Cardiac muscle cell (in vitro differentiated cells and primary cell): ENCODE measurements at regions not wholly inside any gene's neighbourhood (a gene's known extent, or its start where the extent isn't known, plus 50 kb on each side); places are given as distances from the start of the nearest gene placed in this dataset.

Experiments used
- DNase-seq, 2 donors: peaks; one replicate each; pipeline versions ENCODE4 v3.0.0 to v3.0.0-alpha.2; 2010 to 2017; ENCODE audit warnings: low read depth in 1 of 2, low spot score in 1 of 2
- H3K27ac ChIP-seq: fragments of 200-600 bp; sonication (generic); 2 replicates; pipeline ENCODE4 v1.5.1; 2016
- H3K27me3 ChIP-seq: fragments of 200-600 bp; sonication (generic); 2 replicates; pipeline ENCODE4 v1.6.0; 2016; ENCODE audit warnings: control low read depth
- H3K36me3 ChIP-seq: fragments of 200-600 bp; sonication (generic); 2 replicates; pipeline ENCODE4 v1.5.1; 2016; ENCODE audit warnings: control low read depth
- H3K4me1 ChIP-seq: fragments of 200-600 bp; sonication (generic); 2 replicates; pipeline ENCODE4 v1.8.1; 2017; ENCODE audit warnings: low read depth, mild to moderate bottlenecking, mixed run types
- H3K4me3 ChIP-seq: fragments of 200-600 bp; sonication (generic); 2 replicates; pipeline ENCODE4 v1.5.1; 2016; ENCODE audit warnings: mild to moderate bottlenecking
- H3K9me3 ChIP-seq: fragments of 200-600 bp; sonication (generic); 2 replicates; pipeline ENCODE4 v1.5.1; 2017; ENCODE audit warnings: low read depth, mild to moderate bottlenecking, control low read depth
- TF ChIP-seq, protein P1 (sequence below): IDR thresholded peaks from 2 replicates; pipeline ENCODE4 v1.5.1; 2012; ENCODE audit warnings: low read depth, mild to moderate bottlenecking, low read length

DNA sequence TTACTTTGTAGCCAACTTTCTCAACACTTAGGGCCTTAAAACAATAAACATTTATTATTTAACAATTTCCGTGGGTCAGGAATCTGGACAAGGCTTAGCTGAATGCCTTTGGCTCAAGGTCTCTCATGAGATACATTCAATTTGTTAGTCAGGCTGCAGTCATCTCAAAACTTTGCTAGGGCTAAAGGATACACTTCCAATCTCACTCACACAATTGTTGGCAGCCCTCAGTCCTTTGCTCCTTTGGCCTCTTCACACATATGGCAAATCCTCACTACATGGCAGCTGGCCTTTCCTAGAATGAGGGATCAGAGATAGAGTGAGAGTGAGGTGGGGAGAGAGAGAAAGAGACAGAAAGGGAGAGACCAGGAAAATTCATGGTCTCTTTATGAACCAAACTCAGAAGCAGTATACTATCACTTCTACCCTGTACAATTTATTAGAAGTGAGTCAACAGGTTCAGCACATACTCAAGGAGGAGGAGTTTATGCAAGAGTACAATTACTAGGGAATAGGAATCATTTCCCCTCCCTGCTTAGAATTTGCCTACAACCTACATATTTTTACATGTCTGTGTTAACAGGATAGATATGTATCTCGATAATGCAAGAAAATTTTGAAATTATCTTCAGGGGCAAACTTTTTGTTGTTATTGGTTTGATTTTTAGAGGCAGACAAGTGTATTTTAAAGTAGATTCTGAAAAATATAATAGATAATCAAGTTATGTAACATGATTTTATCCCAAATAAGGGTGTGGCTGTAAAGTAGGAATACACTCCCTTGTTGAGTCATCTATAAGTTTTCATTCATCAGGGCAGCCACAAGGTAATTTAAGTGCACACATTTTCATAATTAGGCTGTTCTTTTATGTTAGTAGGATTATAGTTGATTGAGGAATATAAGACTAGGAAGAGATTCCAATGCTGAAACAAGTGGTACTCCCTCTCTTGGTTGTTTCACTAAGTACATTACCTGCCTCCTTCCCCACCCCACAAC is 85.9 kb upstream of the HMGCLL1 start:
- no peaks in the 10 kb centered on the region for H3K27me3 ChIP-seq
- H3K4me1 ChIP-seq = peaks cover 30% of the 10 kb centered on the region
- TF ChIP-seq, protein P1, sequence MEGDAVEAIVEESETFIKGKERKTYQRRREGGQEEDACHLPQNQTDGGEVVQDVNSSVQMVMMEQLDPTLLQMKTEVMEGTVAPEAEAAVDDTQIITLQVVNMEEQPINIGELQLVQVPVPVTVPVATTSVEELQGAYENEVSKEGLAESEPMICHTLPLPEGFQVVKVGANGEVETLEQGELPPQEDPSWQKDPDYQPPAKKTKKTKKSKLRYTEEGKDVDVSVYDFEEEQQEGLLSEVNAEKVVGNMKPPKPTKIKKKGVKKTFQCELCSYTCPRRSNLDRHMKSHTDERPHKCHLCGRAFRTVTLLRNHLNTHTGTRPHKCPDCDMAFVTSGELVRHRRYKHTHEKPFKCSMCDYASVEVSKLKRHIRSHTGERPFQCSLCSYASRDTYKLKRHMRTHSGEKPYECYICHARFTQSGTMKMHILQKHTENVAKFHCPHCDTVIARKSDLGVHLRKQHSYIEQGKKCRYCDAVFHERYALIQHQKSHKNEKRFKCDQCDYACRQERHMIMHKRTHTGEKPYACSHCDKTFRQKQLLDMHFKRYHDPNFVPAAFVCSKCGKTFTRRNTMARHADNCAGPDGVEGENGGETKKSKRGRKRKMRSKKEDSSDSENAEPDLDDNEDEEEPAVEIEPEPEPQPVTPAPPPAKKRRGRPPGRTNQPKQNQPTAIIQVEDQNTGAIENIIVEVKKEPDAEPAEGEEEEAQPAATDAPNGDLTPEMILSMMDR = no peak
- DNase-seq = no peak
- no peaks in the 10 kb centered on the region for H3K9me3 ChIP-seq
- no peaks in the 10 kb centered on the region for H3K36me3 ChIP-seq
- H3K4me3 ChIP-seq = no peak overlapping the region
- H3K27ac ChIP-seq = no peak overlapping the region

DNA sequence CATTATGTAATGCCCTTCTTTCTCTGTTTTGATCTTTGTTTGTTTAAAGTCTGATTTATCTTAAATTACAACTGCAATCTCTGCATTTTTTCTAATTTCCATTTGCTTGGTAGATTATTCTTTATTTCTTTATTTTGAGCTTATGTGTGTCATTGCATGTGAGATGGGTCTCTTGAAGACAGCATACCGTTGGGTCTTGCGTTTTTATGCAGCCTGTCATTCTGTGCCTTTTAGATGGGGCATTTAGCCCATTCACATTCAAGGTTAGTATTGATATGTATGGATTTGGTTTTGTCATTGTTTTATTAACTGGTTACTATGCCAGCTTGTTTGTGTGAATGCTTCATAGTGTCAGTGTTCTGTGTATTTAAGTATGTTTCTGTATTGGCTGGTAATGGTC is 84.9 kb upstream of the HMGCLL1 start:
- no peak overlapping the region for H3K4me3 ChIP-seq
- peaks cover 30% of the 10 kb centered on the region for H3K4me1 ChIP-seq
- no peak overlapping the region for H3K27ac ChIP-seq
- TF ChIP-seq, protein P1 = no peak
- H3K36me3 ChIP-seq = no peaks in the 10 kb centered on the region
- no peak for DNase-seq
- no peaks in the 10 kb centered on the region for H3K9me3 ChIP-seq
- H3K27me3 ChIP-seq = no peaks in the 10 kb centered on the region

DNA sequence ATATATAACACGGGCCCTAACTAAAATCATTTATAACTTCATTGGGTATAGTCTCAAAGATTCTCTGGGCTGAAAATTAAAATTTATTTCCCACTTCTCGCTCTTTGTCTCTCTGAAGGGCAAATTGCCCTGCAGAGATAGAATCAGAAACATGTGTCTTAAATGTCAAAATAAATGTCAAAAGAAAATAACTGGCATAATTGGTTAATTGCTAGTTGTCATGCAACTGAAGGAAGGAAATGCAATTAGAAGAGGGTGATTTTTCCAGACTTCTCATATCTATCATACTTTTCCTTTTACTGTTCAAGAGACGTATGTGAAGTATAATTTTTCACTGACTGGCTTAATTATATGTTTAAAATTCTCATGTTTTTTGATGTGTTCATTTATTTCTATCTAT is 80.3 kb upstream of the HMGCLL1 start:
- no peaks in the 10 kb centered on the region for H3K27me3 ChIP-seq
- no peaks in the 10 kb centered on the region for H3K36me3 ChIP-seq
- DNase-seq = no peak
- no peak overlapping the region for H3K27ac ChIP-seq
- no peaks in the 10 kb centered on the region for H3K9me3 ChIP-seq
- TF ChIP-seq, protein P1 = no peak
- H3K4me3 ChIP-seq = no peak overlapping the region
- peaks cover 2% of the 10 kb centered on the region for H3K4me1 ChIP-seq

DNA sequence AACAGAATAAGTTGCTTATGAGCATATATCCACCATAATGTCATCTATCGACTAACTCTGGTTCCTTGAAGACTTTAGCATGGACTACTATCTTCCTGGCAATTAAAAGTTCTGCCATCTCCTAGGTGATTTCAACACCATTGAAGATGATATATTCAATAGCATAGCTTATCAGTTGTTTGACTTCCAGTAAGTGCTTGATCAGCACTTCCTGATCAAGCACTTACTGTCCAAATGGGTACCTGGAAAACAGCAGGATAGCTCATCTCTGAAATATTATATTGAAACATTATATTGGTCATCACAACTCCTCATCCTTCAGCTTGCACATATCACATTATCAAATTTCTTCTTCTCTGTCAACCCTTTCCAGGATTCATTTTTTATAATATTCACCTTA is 75.5 kb upstream of the HMGCLL1 start:
- TF ChIP-seq, protein P1 = no peak
- Histone ChIP-seq H3K4me1 (peaks cover 5% of the 10 kb centered on the region), H3K9me3 (no peaks in the 10 kb centered on the region), H3K27me3 (no peaks in the 10 kb centered on the region), H3K4me3 (no peak overlapping the region), H3K27ac (no peak overlapping the region), H3K36me3 (no peaks in the 10 kb centered on the region)
- no peak for DNase-seq

DNA sequence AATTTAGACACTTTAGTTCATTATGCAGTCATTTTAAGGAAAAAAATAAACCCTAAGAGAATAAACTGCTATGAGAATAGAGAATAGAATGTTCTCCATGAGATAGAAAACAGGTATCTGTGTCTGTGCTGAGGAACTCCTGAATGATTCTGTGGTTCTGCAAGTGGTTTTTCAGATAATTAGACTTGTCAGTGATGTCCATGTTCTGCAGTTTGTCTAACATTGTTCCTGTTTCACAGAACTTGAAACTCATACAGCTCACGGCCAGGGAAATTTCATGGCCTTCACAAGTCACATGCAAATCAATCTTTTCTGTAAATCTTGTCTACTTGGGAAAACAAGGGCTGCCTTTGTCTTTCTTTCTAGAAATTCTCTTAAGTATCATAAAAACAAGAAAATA is 73.4 kb upstream of the HMGCLL1 start:
- TF ChIP-seq, protein P1 = no peak
- DNase-seq = peak in 1 of 2 donors; percentile 7
- Histone ChIP-seq H3K27ac (no peak overlapping the region), H3K4me1 (peaks cover 5% of the 10 kb centered on the region), H3K36me3 (no peaks in the 10 kb centered on the region), H3K9me3 (no peaks in the 10 kb centered on the region), H3K27me3 (no peaks in the 10 kb centered on the region), H3K4me3 (no peak overlapping the region)
